Body of pancreas (tissue), 4 donors: ENCODE measurements at regions not wholly inside any gene's neighbourhood (a gene's known extent, or its start where the extent isn't known, plus 50 kb on each side); places are given as distances from the start of the nearest gene placed in this dataset.

Experiments
- ATAC-seq: fragments of 150-250 bp; one replicate; pipeline ENCODE4 v1.9.1; 2016
- DNase-seq, 4 donors: peaks; one replicate each; pipeline ENCODE4 v3.0.0-alpha.2; 2019
- H3K27ac ChIP-seq, 4 donors: fragments of 200-600 bp; sonication (generic); 1 replicate in 3 of 4; 2 replicates in 1 of 4; pipeline versions ENCODE4 v1.5.1 to v1.6.1; 2016 to 2019; ENCODE audit warnings: mild to moderate bottlenecking in 1 of 4, mixed read lengths in 1 of 4, moderate library complexity in 1 of 4
- H3K27me3 ChIP-seq, 2 donors: fragments of 200-600 bp; sonication (generic); one replicate each; pipeline ENCODE4 v1.6.0; 2016; ENCODE audit warnings: mild to moderate bottlenecking in 1 of 2
- H3K36me3 ChIP-seq, 2 donors: fragments of 200-600 bp; sonication (generic); replicated peaks in 1 of 2; 2 replicates each; pipeline ENCODE4 v1.5.1; 2016; ENCODE audit warnings: low read depth in 2 of 2; ENCODE audit not compliant: insufficient read depth in 1 of 2
- H3K4me1 ChIP-seq: fragments of 200-600 bp; sonication (generic); one replicate; pipeline ENCODE4 v1.6.0; 2016
- H3K4me3 ChIP-seq, 2 donors: fragments of 200-600 bp; sonication (generic); 1 replicate in 1 of 2; 2 replicates in 1 of 2; pipeline ENCODE4 v1.5.1; 2016 to 2019
- H3K9me3 ChIP-seq, 3 donors: fragments of 200-600 bp; sonication (generic); 1 replicate in 2 of 3; 2 replicates in 1 of 3; pipeline ENCODE4 v1.5.1; 2016
- POLR2A ChIP-seq, 3 donors: fragments of 450-650 bp; IDR thresholded peaks; one replicate each; pipeline ENCODE4 v1.6.1; 2016; ENCODE audit warnings: antibody characterized with exemption in 3 of 3, mild to moderate bottlenecking in 2 of 3
- WGBS, 2 donors: methylation state at CpG; one replicate each; pipeline ENCODE4 v1.1.5; 2017; 5-methylcytosine and 5-hydroxymethylcytosine counted together
- intact Hi-C: fragments of 100-400 bp; cut with DNase I; formaldehyde crosslinking; loops from one replicate; pipeline ENCODE4 v1.15.1; 2023
- TF ChIP-seq, protein P1 (sequence below), 7 experiments: fragments of 450-650 bp in 4 of 7; fragments of 200-600 bp in 3 of 7; sonication (generic) in 3 of 7; IDR thresholded peaks; one replicate each; pipeline ENCODE4 v1.5.1; 2016 to 2019; ENCODE audit warnings: antibody characterized with exemption in 7 of 7

DNA sequence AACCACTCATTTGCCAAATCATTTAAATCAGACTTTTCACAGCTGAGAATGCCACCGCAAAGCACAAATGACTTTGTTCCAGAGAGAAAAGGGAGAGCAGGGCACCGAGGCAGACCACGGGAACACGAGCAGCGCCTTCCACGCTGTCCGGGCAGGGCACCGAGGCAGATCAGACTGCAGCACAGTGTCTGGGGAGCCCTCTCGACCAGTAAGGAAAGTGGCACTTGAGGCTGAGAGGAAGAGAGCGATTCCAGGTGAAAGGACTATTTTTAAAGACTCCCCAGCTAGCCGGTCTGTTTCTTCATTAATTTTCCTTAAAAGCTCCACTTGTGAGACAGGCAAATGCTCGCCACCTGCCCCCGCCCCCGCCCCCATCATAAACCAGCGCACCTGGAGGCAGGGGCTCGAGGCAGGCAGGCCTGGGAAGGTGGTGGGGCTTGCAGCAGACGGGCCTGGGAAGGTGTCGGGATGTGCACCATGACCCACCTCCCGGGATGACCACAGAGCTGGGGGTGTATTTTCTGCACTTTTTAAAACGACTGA is 80.9 kb upstream of the CTDP1 start:
- ATAC-seq: no peak
- peak in 2 of 4 donors; percentile 1 to 2 for DNase-seq
- no peak for TF ChIP-seq POLR2A (IDR thresholded peaks at IDR 0.05)
- TF ChIP-seq, protein P1, sequence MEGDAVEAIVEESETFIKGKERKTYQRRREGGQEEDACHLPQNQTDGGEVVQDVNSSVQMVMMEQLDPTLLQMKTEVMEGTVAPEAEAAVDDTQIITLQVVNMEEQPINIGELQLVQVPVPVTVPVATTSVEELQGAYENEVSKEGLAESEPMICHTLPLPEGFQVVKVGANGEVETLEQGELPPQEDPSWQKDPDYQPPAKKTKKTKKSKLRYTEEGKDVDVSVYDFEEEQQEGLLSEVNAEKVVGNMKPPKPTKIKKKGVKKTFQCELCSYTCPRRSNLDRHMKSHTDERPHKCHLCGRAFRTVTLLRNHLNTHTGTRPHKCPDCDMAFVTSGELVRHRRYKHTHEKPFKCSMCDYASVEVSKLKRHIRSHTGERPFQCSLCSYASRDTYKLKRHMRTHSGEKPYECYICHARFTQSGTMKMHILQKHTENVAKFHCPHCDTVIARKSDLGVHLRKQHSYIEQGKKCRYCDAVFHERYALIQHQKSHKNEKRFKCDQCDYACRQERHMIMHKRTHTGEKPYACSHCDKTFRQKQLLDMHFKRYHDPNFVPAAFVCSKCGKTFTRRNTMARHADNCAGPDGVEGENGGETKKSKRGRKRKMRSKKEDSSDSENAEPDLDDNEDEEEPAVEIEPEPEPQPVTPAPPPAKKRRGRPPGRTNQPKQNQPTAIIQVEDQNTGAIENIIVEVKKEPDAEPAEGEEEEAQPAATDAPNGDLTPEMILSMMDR (IDR thresholded peaks at IDR 0.05): no peak
- Histone ChIP-seq H3K4me1 (no peaks in the 10 kb centered on the region), H3K36me3 (no peaks in the 10 kb centered on the region), H3K27me3 (peaks cover 0 to 6% of the 10 kb centered on the region in 2 donors), H3K27ac (no peak overlapping the region), H3K4me3 (no peak overlapping the region), H3K9me3 (no peaks in the 10 kb centered on the region)
- intact Hi-C loops: no loop called here
- 41 to 53% methylated on average over 18 to 20 of the region's 20 CpGs for WGBS, 2 donors

DNA sequence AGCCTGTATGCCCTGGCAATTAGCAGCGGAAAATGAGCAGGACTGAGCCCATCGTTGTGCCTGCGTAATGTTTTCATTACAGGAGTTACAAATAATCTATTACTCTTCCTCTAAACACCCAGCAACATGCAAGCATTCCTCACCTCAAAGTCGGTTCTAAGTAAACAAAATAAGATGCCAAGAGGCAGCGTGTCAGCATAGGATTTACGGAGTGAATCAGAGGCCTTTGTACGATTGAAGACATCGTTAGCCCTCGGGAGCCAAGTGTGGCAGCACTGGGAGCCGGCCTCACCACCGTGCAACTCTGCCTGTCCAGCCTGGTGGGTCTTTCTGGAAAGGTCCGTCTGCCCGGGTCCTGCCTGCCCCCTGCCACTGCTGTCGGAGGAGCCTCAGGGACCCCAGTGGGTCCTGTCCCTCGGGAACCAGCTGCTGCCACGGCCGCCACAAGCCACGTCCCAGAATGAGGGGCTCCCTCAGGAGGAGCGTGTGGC is 80.1 kb upstream of the CTDP1 start:
- 26 to 43% methylated on average over 10 to 13 of the region's 19 CpGs for WGBS, 2 donors
- Histone ChIP-seq H3K4me3 (no peak overlapping the region), H3K27ac (no peak overlapping the region), H3K27me3 (peaks cover 0 to 6% of the 10 kb centered on the region in 2 donors), H3K36me3 (no peaks in the 10 kb centered on the region), H3K9me3 (no peaks in the 10 kb centered on the region), H3K4me1 (no peaks in the 10 kb centered on the region)
- intact Hi-C loops: no loop called here
- ATAC-seq (no peak), DNase-seq (peak in 1 of 4 donors; percentile 8)
- TF ChIP-seq, protein P1 (IDR thresholded peaks at IDR 0.05): no peak
- no peak for TF ChIP-seq POLR2A (IDR thresholded peaks at IDR 0.05)

DNA sequence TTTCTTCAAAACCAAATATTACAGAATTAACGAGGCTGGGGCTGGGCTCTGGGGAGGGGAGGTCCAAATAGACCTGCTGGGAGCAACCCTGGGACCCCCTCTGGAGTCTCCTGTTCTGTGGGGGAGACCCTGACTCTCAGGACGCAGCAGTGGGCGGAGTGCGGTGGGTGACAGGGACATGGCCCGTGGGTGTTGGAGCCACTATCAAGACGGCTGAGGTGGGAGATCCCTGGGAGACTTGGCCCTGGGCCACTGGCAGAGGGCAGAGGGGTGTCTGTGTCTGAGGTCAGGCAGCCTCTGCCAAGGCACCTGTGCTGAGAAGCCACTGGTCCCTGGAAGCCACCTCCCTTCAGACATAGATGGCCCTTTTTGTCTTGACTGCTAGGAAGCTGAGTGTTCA is 79.5 kb upstream of the CTDP1 start:
- Histone ChIP-seq H3K9me3 (no peaks in the 10 kb centered on the region), H3K27me3 (peaks cover 0 to 6% of the 10 kb centered on the region in 2 donors), H3K4me1 (no peaks in the 10 kb centered on the region), H3K36me3 (no peaks in the 10 kb centered on the region), H3K4me3 (no peak overlapping the region), H3K27ac (no peak overlapping the region)
- TF ChIP-seq, protein P1 (IDR thresholded peaks at IDR 0.05): no peak
- no peak for TF ChIP-seq POLR2A (IDR thresholded peaks at IDR 0.05)
- ATAC-seq (no peak), DNase-seq (peak in 2 of 4 donors; percentile 3)
- intact Hi-C loops: no loop called here
- 11 to 63% methylated on average over 1 to 6 of the region's 6 CpGs for WGBS, 2 donors

DNA sequence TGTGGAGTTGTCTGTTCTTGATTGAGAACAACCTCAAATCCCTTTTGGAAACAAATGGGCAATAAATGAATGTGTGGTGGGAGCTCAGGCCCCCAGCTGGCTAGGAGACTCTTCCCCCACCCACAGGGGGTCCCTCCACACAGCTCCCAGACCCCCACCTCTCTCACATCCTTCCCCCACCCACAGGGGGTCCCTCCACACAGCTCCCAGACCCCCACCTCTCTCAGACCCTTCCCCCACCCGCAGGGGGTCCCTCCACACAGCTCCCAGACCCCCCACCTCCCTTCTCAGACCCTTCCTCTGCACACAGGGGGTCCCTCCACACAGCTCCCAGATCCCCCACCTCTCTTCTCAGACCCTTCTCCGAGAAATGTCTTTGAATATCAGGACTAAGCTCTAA is 79.0 kb upstream of the CTDP1 start:
- no peaks in the 10 kb centered on the region for H3K36me3 ChIP-seq
- H3K4me3 ChIP-seq: no peak overlapping the region
- no peak for ATAC-seq
- no peak overlapping the region for H3K27ac ChIP-seq
- no peaks in the 10 kb centered on the region for H3K9me3 ChIP-seq
- no peak for DNase-seq
- intact Hi-C loops: no loop called here
- no peaks in the 10 kb centered on the region for H3K4me1 ChIP-seq
- no peak for TF ChIP-seq POLR2A (IDR thresholded peaks at IDR 0.05)
- TF ChIP-seq, protein P1 (IDR thresholded peaks at IDR 0.05): no peak
- 36 to 48% methylated on average over 2 of the region's 2 CpGs for WGBS, 2 donors
- H3K27me3 ChIP-seq: peaks cover 0 to 6% of the 10 kb centered on the region in 2 donors

DNA sequence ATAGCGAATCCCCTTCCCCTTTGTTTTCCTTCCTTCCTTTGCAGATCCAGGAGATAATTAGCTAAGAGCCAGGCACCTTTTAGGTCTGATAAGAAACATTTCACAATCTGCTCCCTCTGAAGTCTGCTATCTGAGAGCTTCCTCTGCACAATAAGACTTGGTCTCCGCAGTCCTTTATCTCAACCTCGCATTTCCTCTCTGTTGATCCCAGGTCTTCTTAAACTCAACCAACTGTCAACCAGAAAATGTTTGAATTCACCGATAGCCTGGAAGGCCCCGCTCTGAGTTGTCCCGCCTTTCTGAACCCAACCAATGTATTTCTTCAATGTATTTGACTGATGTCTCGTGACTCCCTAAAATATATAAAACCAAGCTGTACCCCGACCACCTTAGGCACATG is 78.4 kb upstream of the CTDP1 start:
- WGBS, 2 donors: 24 to 43% methylated on average over 8 of the region's 8 CpGs
- TF ChIP-seq POLR2A (IDR thresholded peaks at IDR 0.05): no peak
- TF ChIP-seq, protein P1 (IDR thresholded peaks at IDR 0.05): no peak
- no peaks in the 10 kb centered on the region for H3K9me3 ChIP-seq
- H3K4me1 ChIP-seq: no peaks in the 10 kb centered on the region
- H3K27me3 ChIP-seq: peaks cover 0 to 6% of the 10 kb centered on the region in 2 donors
- ATAC-seq (no peak), DNase-seq (peak in 1 of 4 donors; percentile 1)
- no peak overlapping the region for H3K27ac ChIP-seq
- H3K36me3 ChIP-seq: no peaks in the 10 kb centered on the region
- no peak overlapping the region for H3K4me3 ChIP-seq
- intact Hi-C loops: no loop called here
